ENCODE measurements at regions not wholly inside any gene's neighbourhood (a gene's known extent, or its start where the extent isn't known, plus 50 kb on each side); places are given as distances from the start of the nearest gene placed in this dataset.

GRCh38 chr20:22507240-22507961 is 77.0 kb downstream of the FOXA2 start:
- no peak for DNase-seq (ENCODE audit: extremely low spot score, insufficient read length, low read depth)

DNA sequence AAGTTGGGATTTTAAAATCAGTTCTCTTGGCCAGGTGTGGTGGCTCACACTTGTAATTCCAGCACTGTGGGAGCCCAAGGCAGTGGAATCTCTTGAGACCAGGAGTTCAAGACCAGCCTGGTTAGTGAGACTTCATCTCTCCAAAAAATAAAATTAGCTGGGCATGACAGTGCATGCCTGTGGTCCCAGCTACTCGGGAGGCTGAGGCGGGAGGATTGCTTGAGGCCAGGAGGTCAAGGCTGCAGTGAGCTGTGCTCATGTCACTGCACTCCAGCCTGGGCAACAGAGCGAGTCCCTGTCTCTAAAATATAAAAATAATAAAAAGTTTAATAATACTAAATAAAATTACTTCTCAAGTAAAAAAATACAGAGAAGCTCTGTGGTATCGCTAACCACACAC is 77.5 kb downstream of the FOXA2 start:
- DNase-seq (ENCODE audit: extremely low spot score, insufficient read length, low read depth) (no peak), FAIRE-seq (no peak)

More at GRCh38 chr20:22507240-22507961, 77.0 kb downstream of the FOXA2 start:
- FAIRE-seq, result no peak

- DNase-seq (ENCODE audit: extremely low spot score, insufficient read length, low read depth) (no peak), FAIRE-seq (no peak)
Measured at GRCh38 chr20:22504829-22505377, 79.5 kb downstream of the FOXA2 start.

DNA sequence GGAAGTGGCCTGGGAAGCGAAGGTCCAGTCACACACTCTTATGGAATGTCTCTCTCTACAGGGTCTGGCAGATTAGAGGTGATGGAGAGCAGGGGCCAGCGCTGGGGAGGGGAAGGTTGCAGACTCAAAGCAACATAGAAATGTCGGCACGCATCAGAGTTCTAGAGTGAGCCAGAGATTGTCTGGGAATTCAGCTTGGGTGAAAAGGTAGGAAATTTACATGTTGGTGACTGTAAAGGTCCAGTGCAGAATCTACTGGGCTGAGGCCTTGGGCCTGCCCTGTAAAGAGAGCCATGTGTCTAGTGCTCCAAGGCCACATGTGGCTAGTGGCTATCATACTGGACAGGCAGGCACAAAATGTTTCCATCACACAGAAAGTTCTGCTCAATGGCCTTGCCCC is 80.8 kb downstream of the FOXA2 start:
- FAIRE-seq (no peak), DNase-seq (ENCODE audit: extremely low spot score, insufficient read length, low read depth) (no peak)

GRCh38 chr20:22502731-22503191 is 81.6 kb downstream of the FOXA2 start:
- FAIRE-seq (no peak), DNase-seq (ENCODE audit: extremely low spot score, insufficient read length, low read depth) (no peak)

GRCh38 chr20:22501566-22502344 is 82.6 kb downstream of the FOXA2 start:
- FAIRE-seq, result no peak
- no peak for DNase-seq (ENCODE audit: extremely low spot score, insufficient read length, low read depth)

DNA sequence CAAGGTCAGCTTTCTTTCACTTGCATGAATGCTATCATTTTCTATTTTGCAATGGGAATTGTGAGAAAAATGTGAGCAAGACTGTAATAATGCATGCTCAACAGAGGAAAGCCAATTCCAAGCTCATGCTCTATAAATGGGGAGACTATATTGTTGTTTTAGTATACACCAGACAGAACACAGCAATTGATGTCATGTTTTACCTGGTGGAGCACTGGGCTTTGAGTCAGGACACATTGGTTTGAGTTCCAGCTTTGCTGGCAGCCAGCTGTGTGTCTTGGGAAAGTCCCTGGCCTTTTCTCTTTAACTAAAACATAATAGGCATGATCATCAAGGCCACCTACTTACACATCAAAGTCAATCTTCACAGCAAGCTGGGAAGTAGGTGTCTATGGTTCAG is 83.3 kb downstream of the FOXA2 start:
- DNase-seq (ENCODE audit: extremely low spot score, insufficient read length, low read depth) (no peak), FAIRE-seq (no peak)

DNA sequence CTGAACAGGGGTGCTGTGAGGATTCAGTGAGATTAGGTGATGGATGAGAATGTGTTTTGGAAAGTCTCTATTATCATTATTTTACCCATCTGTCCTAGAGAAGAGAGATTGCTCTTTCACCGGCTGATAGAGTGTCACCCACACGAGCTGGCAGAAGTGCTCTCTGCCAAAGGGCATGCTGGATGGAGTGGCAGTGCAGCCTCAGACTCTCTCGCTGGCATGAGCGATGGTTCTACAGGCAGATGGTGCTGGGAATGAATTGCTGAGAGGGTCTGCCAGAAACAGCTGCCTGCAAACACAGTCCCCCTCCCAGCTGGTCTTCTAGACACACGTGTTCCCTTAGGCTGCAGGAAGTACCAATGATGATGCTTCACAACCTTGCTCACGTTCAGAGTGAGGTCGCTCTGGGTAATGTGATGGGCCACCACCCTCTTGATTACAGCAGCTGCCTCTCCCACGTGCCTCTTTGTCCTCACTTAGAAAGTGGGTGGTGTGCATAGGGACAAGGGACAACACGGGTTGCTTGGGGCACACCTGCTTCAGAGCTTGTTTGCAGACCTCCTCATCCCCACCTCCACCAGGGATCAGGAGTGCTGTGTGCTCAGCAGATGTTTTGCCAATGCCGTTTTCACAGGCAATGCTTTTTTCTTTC is 84.7 kb downstream of the FOXA2 start:
- FAIRE-seq, result no peak
- no peak for DNase-seq (ENCODE audit: extremely low spot score, insufficient read length, low read depth)

- FAIRE-seq (no peak), DNase-seq (ENCODE audit: extremely low spot score, insufficient read length, low read depth) (no peak)
Measured at GRCh38 chr20:22496817-22497216, 87.6 kb downstream of the FOXA2 start.

DNA sequence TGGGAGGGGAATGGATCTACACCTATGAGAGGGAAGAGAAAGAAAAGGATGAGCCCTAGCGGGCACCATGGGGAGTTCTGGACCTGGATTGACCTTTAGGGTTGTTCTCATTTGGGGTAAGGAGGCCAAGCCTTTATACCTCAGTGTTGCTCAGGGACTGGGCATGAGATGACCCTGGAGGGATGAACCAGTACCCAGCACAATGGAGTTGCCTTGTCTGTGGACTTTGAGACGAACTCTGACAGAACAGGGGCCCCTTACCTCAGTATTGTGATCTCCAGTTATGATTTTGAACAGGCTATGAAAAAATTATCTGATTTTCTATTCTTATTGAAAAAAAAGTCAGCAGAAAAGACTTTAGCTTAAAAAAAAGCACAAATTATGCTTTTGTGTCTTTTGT is 88.6 kb downstream of the FOXA2 start:
- no peak for DNase-seq (ENCODE audit: extremely low spot score, insufficient read length, low read depth)
- no peak for FAIRE-seq

DNA sequence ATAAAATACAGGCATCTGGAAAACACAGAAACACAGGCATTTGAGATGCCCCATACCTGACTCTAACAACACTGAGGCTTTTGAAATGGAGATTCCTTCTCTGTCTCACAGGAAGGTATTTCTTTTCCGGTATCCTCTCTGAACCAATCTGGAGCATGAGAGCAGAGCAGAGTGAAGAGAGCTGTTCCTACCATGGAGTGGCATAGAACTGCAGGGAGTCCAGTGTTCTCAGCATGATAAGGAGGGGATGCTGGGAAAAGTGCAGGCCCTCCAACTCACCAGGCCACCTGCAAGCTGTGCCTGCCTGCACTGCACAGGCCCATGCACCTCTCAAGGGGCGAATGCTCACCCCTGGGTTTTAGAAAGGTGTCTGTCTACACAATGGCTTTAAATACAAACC is 89.2 kb downstream of the FOXA2 start:
- FAIRE-seq, result no peak
- no peak for DNase-seq (ENCODE audit: extremely low spot score, insufficient read length, low read depth)

DNA sequence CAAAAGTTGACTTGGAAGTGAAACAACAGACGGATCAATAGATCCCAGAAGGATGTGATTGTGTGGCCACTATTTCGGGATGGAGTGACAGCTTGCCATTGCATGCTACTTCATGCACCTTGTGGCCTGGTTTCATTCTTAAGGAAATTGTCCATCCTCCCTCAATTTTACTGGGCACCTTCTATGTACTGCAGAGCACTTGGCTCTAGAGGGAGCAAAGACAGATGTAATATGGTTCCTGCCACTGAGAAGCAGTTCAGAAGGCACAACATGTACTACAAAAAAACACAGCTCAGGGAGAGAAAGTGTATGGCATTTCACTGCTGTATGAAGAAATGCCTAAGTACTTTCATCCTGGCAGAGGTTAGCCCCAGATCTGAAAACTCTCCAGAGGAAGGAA is 91.9 kb downstream of the FOXA2 start:
- no peak for FAIRE-seq
- no peak for DNase-seq (ENCODE audit: extremely low spot score, insufficient read length, low read depth)

GRCh38 chr20:22491194-22491505 is 93.2 kb downstream of the FOXA2 start:
- FAIRE-seq, result no peak
- no peak for DNase-seq (ENCODE audit: extremely low spot score, insufficient read length, low read depth)

DNA sequence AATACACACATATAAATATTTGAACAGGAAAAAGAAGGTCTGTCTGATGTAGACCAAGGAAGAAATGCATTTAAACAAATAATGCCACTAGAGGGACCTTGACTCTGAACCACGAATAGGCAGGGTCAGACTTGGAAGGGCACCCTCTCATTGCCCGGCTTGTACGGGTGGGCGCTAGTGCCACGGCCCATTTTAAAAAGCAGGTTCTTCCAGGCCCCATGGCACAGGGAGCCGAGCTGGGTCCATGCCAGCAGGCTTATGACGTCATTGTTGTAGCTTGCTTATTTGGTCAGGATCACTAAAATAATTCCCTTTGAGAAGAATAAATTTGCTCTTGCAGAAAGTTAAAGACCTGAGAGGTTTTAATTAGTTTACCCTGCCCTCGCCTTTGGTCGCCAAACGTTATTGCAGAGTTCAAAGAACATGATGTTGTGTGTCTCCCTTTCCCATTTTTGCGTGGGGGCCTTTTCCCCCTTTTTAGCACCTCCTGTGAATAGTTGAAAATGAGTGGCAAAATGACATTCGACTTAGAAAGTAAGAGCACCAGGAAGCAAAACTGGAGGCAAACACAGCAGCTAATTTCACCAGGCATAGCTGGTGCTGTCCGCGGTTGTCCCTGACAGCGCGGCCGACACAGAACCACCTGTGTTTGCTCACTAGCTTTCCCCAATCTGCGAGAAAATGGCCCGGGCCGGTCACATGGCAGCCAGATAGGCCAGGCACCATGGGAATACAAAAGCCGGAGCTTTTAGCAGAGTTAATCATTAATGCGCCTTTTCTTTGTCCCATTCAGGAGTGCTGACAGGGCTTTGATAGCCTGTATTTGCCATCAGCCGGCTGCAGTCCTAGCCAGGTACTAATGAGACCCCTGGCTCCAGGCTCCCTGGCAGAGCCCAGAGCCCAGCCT is 93.8 kb downstream of the FOXA2 start:
- FAIRE-seq (no peak), DNase-seq (ENCODE audit: extremely low spot score, insufficient read length, low read depth) (no peak)

DNA sequence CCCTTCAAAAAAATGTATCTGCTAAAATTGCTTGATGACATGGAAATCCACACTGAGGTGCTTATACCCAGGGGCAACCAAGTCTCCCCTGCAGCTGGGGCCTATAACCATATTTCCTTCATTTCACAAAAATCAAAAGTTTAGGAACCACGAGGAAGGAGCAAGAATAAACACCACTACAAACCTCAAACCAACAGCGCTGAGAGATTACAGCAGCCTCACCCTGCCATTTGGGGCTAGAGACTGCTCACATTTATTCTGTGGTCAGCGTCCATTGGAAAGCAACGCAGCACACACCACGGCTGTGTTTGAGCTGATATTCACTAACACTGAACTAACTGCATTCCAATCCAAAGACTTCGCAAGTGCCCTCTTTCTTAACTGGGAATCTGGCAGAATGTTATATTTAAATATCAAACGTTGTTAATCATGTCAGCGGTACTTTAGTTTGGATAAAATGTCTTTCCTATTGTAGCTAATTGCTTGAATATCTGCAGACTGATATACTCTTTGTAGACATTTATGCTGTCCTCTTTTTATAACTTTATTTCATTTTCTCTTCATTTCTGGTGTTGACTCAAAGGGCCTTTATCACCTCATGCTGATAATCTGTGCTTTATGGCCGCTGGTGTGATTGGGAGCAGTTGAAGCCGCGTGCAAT is 94.6 kb downstream of the FOXA2 start:
- DNase-seq (ENCODE audit: extremely low spot score, insufficient read length, low read depth), result no peak
- FAIRE-seq, result no peak

- FAIRE-seq (no peak), DNase-seq (ENCODE audit: extremely low spot score, insufficient read length, low read depth) (no peak)
Measured at GRCh38 chr20:22480336-22480735, 104.0 kb downstream of the FOXA2 start.

DNA sequence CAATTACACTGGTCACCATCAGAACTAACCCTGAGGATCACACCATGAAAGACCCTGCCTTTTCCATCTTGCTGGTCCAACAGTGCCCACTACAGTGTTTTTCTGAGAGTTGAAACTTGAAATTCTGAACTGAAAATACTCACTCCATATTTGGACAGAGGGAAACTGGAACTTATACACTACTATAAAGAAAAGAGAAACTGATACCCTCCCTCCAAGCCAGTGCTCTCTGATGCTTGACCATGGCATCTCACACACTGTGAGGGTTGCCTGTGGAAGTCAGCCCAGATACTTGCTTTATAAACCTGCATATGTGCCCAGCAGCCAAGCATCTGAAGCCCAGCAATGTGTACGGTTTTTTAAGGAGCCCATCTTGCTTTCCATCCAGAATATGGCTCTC is 108.7 kb downstream of the FOXA2 start:
- no peak for DNase-seq (ENCODE audit: extremely low spot score, insufficient read length, low read depth)
- FAIRE-seq, result no peak

- no peak for DNase-seq (ENCODE audit: extremely low spot score, insufficient read length, low read depth)
- no peak for FAIRE-seq
Measured at GRCh38 chr20:22474224-22474623, 110.1 kb downstream of the FOXA2 start.

GRCh38 chr20:22473293-22473692 is 111.1 kb downstream of the FOXA2 start:
- no peak for FAIRE-seq
- DNase-seq (ENCODE audit: extremely low spot score, insufficient read length, low read depth), result no peak

All from GM18507 (cell line).